Glutamatergic neuron (in vitro differentiated cells): ENCODE measurements at regions not wholly inside any gene's neighbourhood (a gene's known extent, or its start where the extent isn't known, plus 50 kb on each side); places are given as distances from the start of the nearest gene placed in this dataset.

Source experiments
- DNase-seq: peaks from one replicate; pipeline ENCODE4 v3.0.0; 2022
- H3K27ac Mint-ChIP-seq: one replicate; pipeline ENCODE4 v1.8.0; 2020; ENCODE audit warnings: mild to moderate bottlenecking, mixed read lengths, inconsistent platforms; ENCODE audit not compliant: unreplicated experiment
- H3K27me3 Mint-ChIP-seq: one replicate; pipeline ENCODE4 v1.8.0; 2020; ENCODE audit warnings: mild to moderate bottlenecking, moderate library complexity, mixed read lengths, inconsistent platforms; ENCODE audit not compliant: unreplicated experiment
- H3K36me3 Mint-ChIP-seq: one replicate; pipeline ENCODE4 v1.8.0; 2020; ENCODE audit warnings: mild to moderate bottlenecking, mixed read lengths, inconsistent platforms; ENCODE audit not compliant: unreplicated experiment
- H3K4me1 Mint-ChIP-seq: one replicate; pipeline ENCODE4 v1.8.0; 2020; ENCODE audit warnings: mild to moderate bottlenecking, low read depth, mixed read lengths, inconsistent platforms; ENCODE audit not compliant: unreplicated experiment
- H3K4me3 Mint-ChIP-seq: one replicate; pipeline ENCODE4 v1.8.0; 2020; ENCODE audit warnings: mild to moderate bottlenecking, mixed read lengths, inconsistent platforms; ENCODE audit not compliant: unreplicated experiment
- H3K9me3 Mint-ChIP-seq: one replicate; pipeline ENCODE4 v1.8.0; 2020; ENCODE audit warnings: mild to moderate bottlenecking, moderate library complexity, mixed read lengths, inconsistent platforms; ENCODE audit not compliant: unreplicated experiment
- CTCF ChIP-seq: fragments of 200-600 bp; sonication (generic); IDR thresholded peaks from one replicate; pipeline ENCODE4 v1.5.0; 2021; ENCODE audit not compliant: partially characterized antibody, unreplicated experiment

GRCh38 chr22:47286590-47286989 lies 524.1 kb downstream of the TBC1D22A start:
- Mint-ChIP-seq H3K36me3 (peaks cover 9% of the 10 kb centered on the region), H3K4me1 (no peaks in the 10 kb centered on the region), H3K4me3 (no peak overlapping the region), H3K27ac (no peak overlapping the region), H3K9me3 (peaks cover 30% of the 10 kb centered on the region), H3K27me3 (peaks cover 9% of the 10 kb centered on the region)
- no peak for DNase-seq
- TF ChIP-seq CTCF: no peak

GRCh38 chr22:47285981-47286380 lies 523.5 kb downstream of the TBC1D22A start:
- H3K4me3 Mint-ChIP-seq: no peak overlapping the region
- peaks cover 9% of the 10 kb centered on the region for H3K27me3 Mint-ChIP-seq
- no peaks in the 10 kb centered on the region for H3K4me1 Mint-ChIP-seq
- no peak for TF ChIP-seq CTCF
- no peak for DNase-seq
- H3K9me3 Mint-ChIP-seq: peaks cover 34% of the 10 kb centered on the region
- peaks cover 9% of the 10 kb centered on the region for H3K36me3 Mint-ChIP-seq
- H3K27ac Mint-ChIP-seq: no peak overlapping the region

- no peaks in the 10 kb centered on the region for H3K4me1 Mint-ChIP-seq
- H3K27ac Mint-ChIP-seq: no peak overlapping the region
- TF ChIP-seq CTCF: no peak
- H3K9me3 Mint-ChIP-seq: peaks cover 36% of the 10 kb centered on the region
- H3K36me3 Mint-ChIP-seq: peaks cover 9% of the 10 kb centered on the region
- H3K4me3 Mint-ChIP-seq: no peak overlapping the region
- no peak for DNase-seq
- H3K27me3 Mint-ChIP-seq: peaks cover 9% of the 10 kb centered on the region
Observed at GRCh38 chr22:47284822-47285221, 522.4 kb downstream of the TBC1D22A start.

GRCh38 chr22:47284360-47284759 lies 521.9 kb downstream of the TBC1D22A start:
- H3K27me3 Mint-ChIP-seq: peaks cover 9% of the 10 kb centered on the region
- no peak overlapping the region for H3K4me3 Mint-ChIP-seq
- peaks cover 38% of the 10 kb centered on the region for H3K9me3 Mint-ChIP-seq
- no peaks in the 10 kb centered on the region for H3K4me1 Mint-ChIP-seq
- peaks cover 9% of the 10 kb centered on the region for H3K36me3 Mint-ChIP-seq
- no peak for DNase-seq
- no peak overlapping the region for H3K27ac Mint-ChIP-seq
- no peak for TF ChIP-seq CTCF

- peaks cover 38% of the 10 kb centered on the region for H3K9me3 Mint-ChIP-seq
- H3K4me3 Mint-ChIP-seq: no peak overlapping the region
- no peaks in the 10 kb centered on the region for H3K4me1 Mint-ChIP-seq
- no peak for DNase-seq
- H3K27me3 Mint-ChIP-seq: peaks cover 9% of the 10 kb centered on the region
- TF ChIP-seq CTCF: no peak
- H3K27ac Mint-ChIP-seq: no peak overlapping the region
- H3K36me3 Mint-ChIP-seq: peaks cover 9% of the 10 kb centered on the region
Observed at GRCh38 chr22:47283616-47284270, 521.3 kb downstream of the TBC1D22A start.
